ENCODE measurements at regions not wholly inside any gene's neighbourhood (a gene's known extent, or its start where the extent isn't known, plus 50 kb on each side); places are given as distances from the start of the nearest gene placed in this dataset.

GRCh38 chr1:91152331-91152730, 130.5 kb upstream of the ZNF644 start:
- DNase-seq (ENCODE audit: low read depth in 1 of 2, low spot score in 2 of 2) (no peak), FAIRE-seq (no peak)
- no peak overlapping the region for H3K4me2 ChIP-seq (ENCODE audit: insufficient read depth in 1 of 2, low read depth in 2 of 2, low read length in 2 of 2)
- H3K14ac ChIP-seq (ENCODE audit: insufficient read length): no peak overlapping the region
- no peaks in the 10 kb centered on the region for H3K23me2 ChIP-seq (ENCODE audit: low read depth, low read length)
- H4K20me1 ChIP-seq (replicated peaks in 1 of 2; ENCODE audit: control insufficient read depth in 1 of 2, insufficient read depth in 2 of 2, low read length in 2 of 2): no peaks in the 10 kb centered on the region
- no peak overlapping the region for H2BK120ac ChIP-seq (replicated peaks; ENCODE audit: low read depth, low read length)
- H2BK12ac ChIP-seq (ENCODE audit: low read depth, low read length): no peak overlapping the region
- no peak overlapping the region for H3K4me3 ChIP-seq (ENCODE audit: extremely low read depth in 1 of 4, insufficient read depth in 2 of 4, low read depth in 3 of 4, low read length in 4 of 4)
- no peaks in the 10 kb centered on the region for H3K79me2 ChIP-seq (ENCODE audit: control insufficient read depth in 1 of 2, insufficient read depth in 2 of 2, low read length in 2 of 2)
- H3K56ac ChIP-seq (replicated peaks; ENCODE audit: insufficient read length, low read depth, low read length): no peak overlapping the region
- H3K27ac ChIP-seq (ENCODE audit: low read depth, low read length): no peak overlapping the region
- H2BK15ac ChIP-seq (ENCODE audit: low read length): no peak overlapping the region
- H3K23ac ChIP-seq (ENCODE audit: insufficient read length): no peak overlapping the region
- no peak overlapping the region for H4K91ac ChIP-seq (replicated peaks; ENCODE audit: insufficient read length, low read length)
- no peak overlapping the region for H2AFZ ChIP-seq (ENCODE audit: low read length)
- no peak for TF ChIP-seq SUZ12 (IDR thresholded peaks at IDR 0.05; ENCODE audit: low read length)
- TF ChIP-seq GTF2F1 (IDR thresholded peaks at IDR 0.05; ENCODE audit: borderline replicate concordance, low read depth, low read length): no peak
- TF ChIP-seq POU5F1 (IDR thresholded peaks at IDR 0.05; ENCODE audit: low read depth, low read length): no peak
- no peak for TF ChIP-seq HDAC6 (IDR thresholded peaks at IDR 0.05; ENCODE audit: low read depth, low read length)
- no peak for TF ChIP-seq HDAC2 (IDR thresholded peaks at IDR 0.05; ENCODE audit: borderline replicate concordance in 1 of 2, low read depth in 2 of 2, low read length in 2 of 2)
- TF ChIP-seq MAX (IDR thresholded peaks at IDR 0.05): no peak
- no peak for TF ChIP-seq TBP (IDR thresholded peaks at IDR 0.05; ENCODE audit: low read depth, low read length)
- no peak for TF ChIP-seq CHD2 (IDR thresholded peaks at IDR 0.05; ENCODE audit: low read length)
- no peak for TF ChIP-seq USF2 (IDR thresholded peaks at IDR 0.05; ENCODE audit: low read length)
- no peak for TF ChIP-seq KDM5A (IDR thresholded peaks at IDR 0.05; ENCODE audit: low read length)
- no peak for TF ChIP-seq SP2 (IDR thresholded peaks at IDR 0.05; ENCODE audit: low read length)
- no peak overlapping the region for H3K9ac ChIP-seq (replicated peaks in 1 of 4; ENCODE audit: extremely low read depth in 1 of 4, low read depth in 3 of 4, low read length in 3 of 4)
- H3K18ac ChIP-seq (ENCODE audit: extremely low read depth, low read length): no peak overlapping the region
- H3K36me3 ChIP-seq (ENCODE audit: control insufficient read depth in 2 of 4, insufficient read depth in 4 of 4, low read length in 3 of 4): no peaks in the 10 kb centered on the region
- no peak overlapping the region for H2AK5ac ChIP-seq (ENCODE audit: low read depth, low read length)
- no peak overlapping the region for H2BK5ac ChIP-seq (ENCODE audit: low read depth, low read length)
- peaks cover 2 to 6% (median 4%) of the 10 kb centered on the region in 4 experiments; a peak in 3 of 7 replicates for H3K4me1 ChIP-seq (replicated peaks in 1 of 4; ENCODE audit: control insufficient read depth in 3 of 4, insufficient read depth in 4 of 4, low read length in 3 of 4)
- H3K4ac ChIP-seq (replicated peaks; ENCODE audit: insufficient read length, low read depth, low read length): no peak overlapping the region
- ChIA-PET POLR2A (ENCODE audit: partially characterized antibody) (interaction anchor here (0.7 kb wide), 2 partner anchors 132 to 457 kb away, joined by 3 read pairs; no protein-coding TSS in a partner anchor), CTCF (ENCODE audit: partially characterized antibody) (interaction anchor here (2.2 kb wide), 1 partner anchor 13 kb away, joined by 12 read pairs; no protein-coding TSS in a partner anchor)
- no peaks in the 10 kb centered on the region for H3K27me3 ChIP-seq (replicated peaks in 1 of 4; ENCODE audit: control insufficient read depth in 3 of 4, extremely low read depth in 1 of 4, insufficient read depth in 3 of 4, low read length in 3 of 4)
- H2BK20ac ChIP-seq (ENCODE audit: low read length): no peak overlapping the region
- H4K5ac ChIP-seq (ENCODE audit: insufficient read length, low read depth, low read length): no peak overlapping the region
- no peak overlapping the region for H4K8ac ChIP-seq (ENCODE audit: extremely low read depth, insufficient read depth, low read length)
- H3K79me1 ChIP-seq (ENCODE audit: low read depth, low read length): no peaks in the 10 kb centered on the region
- H3K9me3 ChIP-seq (ENCODE audit: insufficient read depth in 2 of 2, low read depth in 1 of 2, low read length in 1 of 2): no peaks in the 10 kb centered on the region
- 83% methylated on average over 5 of the region's 5 CpGs; no CpG with 5 or more reads in 1 of the 2 experiments for WGBS, 2 experiments (ENCODE audit: extremely low coverage in 1 of 2, insufficient coverage in 1 of 2, insufficient read length in 1 of 2, insufficient replicate concordance in 2 of 2, low coverage in 1 of 2, low lambda C conversion rate in 2 of 2, missing lambda C conversion rate in 1 of 2)

Measured in H1 (cell line).